ENCODE measurements at regions not wholly inside any gene's neighbourhood (a gene's known extent, or its start where the extent isn't known, plus 50 kb on each side); places are given as distances from the start of the nearest gene placed in this dataset.

- 60 to 70% methylated on average over 2 of the region's 2 CpGs for WGBS, 2 donors
- Histone ChIP-seq H3K9me3 (no peaks in the 10 kb centered on the region), H3K4me1 (peaks cover 13% of the 10 kb centered on the region), H3K27me3 (no peaks in the 10 kb centered on the region), H3K4me3 (no peak overlapping the region), H3K27ac (no peak overlapping the region), H3K36me3 (replicated peaks in 1 of 2; ENCODE audit: insufficient read depth in 1 of 2, low read depth in 2 of 2) (no peaks in the 10 kb centered on the region)
- TF ChIP-seq POLR2A (IDR thresholded peaks at IDR 0.05) (no peak), CTCF (IDR thresholded peaks at IDR 0.05) (no peak)
- ATAC-seq: no peak
- DNase-seq: no peak
- intact Hi-C loops (cut with DNase I): no loop called here
Measured at GRCh38 chr2:228649447-228649846, 468.0 kb upstream of the SPHKAP start.

GRCh38 chr2:228648541-228648940 lies 467.1 kb upstream of the SPHKAP start:
- intact Hi-C loops (cut with DNase I): no loop called here
- H3K36me3 ChIP-seq (replicated peaks in 1 of 2; ENCODE audit: insufficient read depth in 1 of 2, low read depth in 2 of 2): no peaks in the 10 kb centered on the region
- H3K9me3 ChIP-seq: no peaks in the 10 kb centered on the region
- no peak overlapping the region for H3K27ac ChIP-seq
- no peak for TF ChIP-seq CTCF (IDR thresholded peaks at IDR 0.05)
- TF ChIP-seq POLR2A (IDR thresholded peaks at IDR 0.05): no peak
- H3K4me3 ChIP-seq: no peak overlapping the region
- no peaks in the 10 kb centered on the region for H3K27me3 ChIP-seq
- peaks cover 4% of the 10 kb centered on the region for H3K4me1 ChIP-seq
- WGBS, 2 donors: 98 to 100% methylated on average over 2 of the region's 2 CpGs
- ATAC-seq (no peak), DNase-seq (no peak)

- Histone ChIP-seq H3K36me3 (replicated peaks in 1 of 2; ENCODE audit: insufficient read depth in 1 of 2, low read depth in 2 of 2) (no peaks in the 10 kb centered on the region), H3K27me3 (no peaks in the 10 kb centered on the region), H3K4me3 (no peak overlapping the region), H3K27ac (no peak overlapping the region), H3K9me3 (no peaks in the 10 kb centered on the region), H3K4me1 (no peaks in the 10 kb centered on the region)
- intact Hi-C loops (cut with DNase I): no loop called here
- no peak for DNase-seq
- no peak for ATAC-seq
- 85 to 86% methylated on average over 1 of the region's 1 CpG for WGBS, 2 donors
- no peak for TF ChIP-seq POLR2A (IDR thresholded peaks at IDR 0.05)
- TF ChIP-seq CTCF (IDR thresholded peaks at IDR 0.05): no peak
Measured at GRCh38 chr2:228646061-228646460, 464.6 kb upstream of the SPHKAP start.

- H3K27ac ChIP-seq: no peak overlapping the region
- intact Hi-C loops (cut with DNase I): no loop called here
- no peaks in the 10 kb centered on the region for H3K9me3 ChIP-seq
- no peaks in the 10 kb centered on the region for H3K36me3 ChIP-seq (replicated peaks in 1 of 2; ENCODE audit: insufficient read depth in 1 of 2, low read depth in 2 of 2)
- no peak overlapping the region for H3K4me3 ChIP-seq
- no peak for TF ChIP-seq POLR2A (IDR thresholded peaks at IDR 0.05)
- TF ChIP-seq CTCF (IDR thresholded peaks at IDR 0.05): no peak
- no peaks in the 10 kb centered on the region for H3K4me1 ChIP-seq
- H3K27me3 ChIP-seq: no peaks in the 10 kb centered on the region
- WGBS, 2 donors: 25 to 40% methylated on average over 2 of the region's 2 CpGs
- ATAC-seq (no peak), DNase-seq (no peak)
Measured at GRCh38 chr2:228644199-228644598, 462.7 kb upstream of the SPHKAP start.

- no peaks in the 10 kb centered on the region for H3K27me3 ChIP-seq
- H3K27ac ChIP-seq: no peak overlapping the region
- no peaks in the 10 kb centered on the region for H3K4me1 ChIP-seq
- intact Hi-C loops (cut with DNase I): no loop called here
- WGBS, 2 donors: 73 to 80% methylated on average over 2 of the region's 2 CpGs
- peak in 1 of 4 donors; percentile 41 for DNase-seq
- TF ChIP-seq CTCF (IDR thresholded peaks at IDR 0.05) (no peak), POLR2A (IDR thresholded peaks at IDR 0.05) (no peak)
- no peak overlapping the region for H3K4me3 ChIP-seq
- no peak for ATAC-seq
- no peaks in the 10 kb centered on the region for H3K36me3 ChIP-seq (replicated peaks in 1 of 2; ENCODE audit: insufficient read depth in 1 of 2, low read depth in 2 of 2)
- H3K9me3 ChIP-seq: no peaks in the 10 kb centered on the region
Measured at GRCh38 chr2:228642861-228643260, 461.4 kb upstream of the SPHKAP start.

Data from body of pancreas (tissue), 4 donors.